ENCODE measurements at regions not wholly inside any gene's neighbourhood (a gene's known extent, or its start where the extent isn't known, plus 50 kb on each side); places are given as distances from the start of the nearest gene placed in this dataset.
"Not testable (repeated sequence)": the region's sequence is repeated elsewhere in the genome, so short reads cannot be mapped to it uniquely, and the experiment has no call there.

DNA sequence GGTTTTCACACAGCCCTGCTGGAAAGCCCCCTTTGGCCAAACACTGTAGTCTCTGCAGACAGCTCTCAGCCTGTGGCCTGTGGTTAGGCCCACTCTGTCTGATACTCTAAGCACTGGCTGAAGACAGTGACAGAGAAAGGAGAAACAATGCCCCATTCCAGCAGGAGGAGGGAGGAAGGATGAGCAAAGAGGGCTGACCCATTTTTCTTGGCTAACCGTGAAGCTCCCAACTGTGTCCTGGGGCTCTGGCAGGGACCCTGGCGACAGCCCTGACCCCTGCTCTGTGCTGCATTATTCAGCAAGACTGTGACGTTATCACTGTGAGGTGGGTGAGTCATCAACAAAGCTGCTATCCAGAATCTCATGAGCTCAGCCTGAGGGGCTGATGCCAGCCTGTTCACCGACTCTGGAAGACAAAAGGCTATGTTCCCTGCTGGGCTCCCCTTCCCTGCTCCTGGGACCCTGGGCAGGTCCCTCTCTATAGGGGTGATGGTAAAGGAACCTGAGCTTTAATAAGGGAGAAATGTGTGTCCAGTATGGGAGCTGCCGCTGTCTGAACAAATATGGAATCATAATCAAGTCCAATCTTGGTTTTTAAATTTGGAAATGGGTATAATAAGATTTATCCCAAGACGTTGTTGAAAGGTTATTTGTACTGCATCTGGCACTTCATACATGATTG lies 107.0 kb downstream of the RHOU start:
- H3K36me3 Mint-ChIP-seq (ENCODE audit: low read depth) = no peaks in the 10 kb centered on the region
- no peaks in the 10 kb centered on the region; the same call in 1 of the 2 replicates for H3K4me1 Mint-ChIP-seq (ENCODE audit: low read depth)
- H3K27me3 Mint-ChIP-seq (ENCODE audit: insufficient read depth) = no peaks in the 10 kb centered on the region
- TF ChIP-seq CTCF (IDR thresholded peaks at IDR 0.05) = no peak
- H3K27ac Mint-ChIP-seq = no peak overlapping the region
- H3K9me3 Mint-ChIP-seq = peaks cover 29% of the 10 kb centered on the region
- H3K4me3 Mint-ChIP-seq = no peak overlapping the region
- DNase-seq = peak; percentile 41

- H3K9me3 Mint-ChIP-seq = peaks cover 12% of the 10 kb centered on the region
- no peak for DNase-seq
- no peak overlapping the region for H3K4me3 Mint-ChIP-seq
- TF ChIP-seq CTCF (IDR thresholded peaks at IDR 0.05) = no peak
- no peaks in the 10 kb centered on the region for H3K36me3 Mint-ChIP-seq (ENCODE audit: low read depth)
- H3K27me3 Mint-ChIP-seq (ENCODE audit: insufficient read depth) = no peaks in the 10 kb centered on the region
- H3K4me1 Mint-ChIP-seq (ENCODE audit: low read depth) = no peaks in the 10 kb centered on the region; the same call in 1 of the 2 replicates
- H3K27ac Mint-ChIP-seq = no peak overlapping the region
These were observed 109.8 kb downstream of the RHOU start for GRCh38 chr1:228845101-228845500.

DNA sequence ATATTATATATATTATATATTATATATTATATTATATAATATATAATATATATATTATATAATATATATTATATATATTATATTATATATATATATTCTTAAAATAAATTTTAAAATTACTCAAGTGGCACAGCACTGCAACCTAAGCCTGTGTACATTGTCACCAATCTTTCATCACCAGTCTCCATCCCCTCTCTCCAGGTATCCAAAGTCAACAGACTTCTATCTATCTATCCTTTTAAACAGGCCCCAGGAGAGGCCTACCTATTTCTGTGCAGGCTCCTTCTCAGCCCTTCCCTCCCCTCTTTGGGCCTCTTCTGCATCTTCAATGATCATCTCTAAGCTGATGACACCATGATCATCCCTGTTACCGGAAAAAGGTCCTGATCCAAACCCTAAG lies 111.7 kb downstream of the RHOU start:
- Mint-ChIP-seq H3K27ac (no peak overlapping the region), H3K4me3 (no peak overlapping the region), H3K36me3 (ENCODE audit: low read depth) (no peaks in the 10 kb centered on the region), H3K4me1 (ENCODE audit: low read depth) (no peaks in the 10 kb centered on the region; the same call in 1 of the 2 replicates), H3K9me3 (peaks cover 12% of the 10 kb centered on the region), H3K27me3 (ENCODE audit: insufficient read depth) (no peaks in the 10 kb centered on the region)
- TF ChIP-seq CTCF (IDR thresholded peaks at IDR 0.05) = no peak
- no peak for DNase-seq

DNA sequence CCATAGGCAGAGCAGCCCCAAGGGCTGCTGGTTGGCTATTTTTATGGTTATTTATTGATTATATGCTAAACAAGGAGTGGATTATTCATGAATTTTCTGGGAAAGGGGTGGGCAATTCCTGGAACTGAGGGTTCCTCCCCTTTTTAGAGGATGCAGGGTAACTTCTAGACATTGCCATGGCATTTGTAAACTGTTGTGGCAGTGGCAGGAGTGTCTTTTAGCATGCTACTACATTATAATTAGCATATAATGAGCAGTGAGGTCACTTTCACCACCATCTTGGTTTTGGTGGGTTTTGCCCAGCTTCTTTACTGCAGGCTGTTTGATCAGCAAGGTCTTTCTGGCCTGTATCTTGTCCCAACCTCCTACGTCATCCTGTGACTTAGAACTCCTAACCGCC lies 112.2 kb downstream of the RHOU start:
- H3K36me3 Mint-ChIP-seq (ENCODE audit: low read depth); H3K27ac Mint-ChIP-seq; H3K4me3 Mint-ChIP-seq; DNase-seq; H3K27me3 Mint-ChIP-seq (ENCODE audit: insufficient read depth); H3K4me1 Mint-ChIP-seq (ENCODE audit: low read depth): not testable (repeated sequence)
- H3K9me3 Mint-ChIP-seq = peaks cover 13% of the 10 kb centered on the region

- Mint-ChIP-seq H3K4me3 (no peak overlapping the region), H3K36me3 (ENCODE audit: low read depth) (no peaks in the 10 kb centered on the region), H3K4me1 (ENCODE audit: low read depth) (no peaks in the 10 kb centered on the region), H3K27ac (no peak overlapping the region), H3K27me3 (ENCODE audit: insufficient read depth) (no peaks in the 10 kb centered on the region), H3K9me3 (peaks cover 7% of the 10 kb centered on the region)
- no peak for TF ChIP-seq CTCF (IDR thresholded peaks at IDR 0.05)
- no peak for DNase-seq
These were observed 113.1 kb downstream of the RHOU start for GRCh38 chr1:228848406-228848805.

DNA sequence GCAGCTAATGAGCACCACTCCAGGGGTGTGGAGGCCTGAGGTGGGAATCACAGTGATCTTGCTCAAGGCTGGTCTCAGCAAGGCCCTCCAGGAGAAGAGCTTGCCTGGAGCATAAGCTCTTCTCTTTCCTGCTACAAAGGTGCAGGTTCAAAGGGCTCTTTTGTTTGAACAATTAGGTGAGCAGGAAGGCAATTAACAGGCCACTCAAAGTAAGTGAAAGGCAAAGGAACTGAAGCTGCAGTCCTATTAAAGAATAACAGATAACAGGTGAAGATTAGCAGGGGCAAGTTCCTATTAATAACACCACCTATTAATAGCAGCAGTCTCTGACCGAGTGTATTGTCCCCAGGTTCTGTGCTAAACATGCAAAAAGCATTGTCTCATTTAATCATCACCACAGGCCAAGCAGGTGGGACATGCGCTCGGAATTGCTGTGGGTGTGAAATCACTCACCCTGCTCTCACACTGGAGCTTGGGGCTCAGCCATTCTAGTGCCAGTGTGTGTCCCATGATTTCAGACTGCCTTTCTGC lies 113.8 kb downstream of the RHOU start:
- H3K4me3 Mint-ChIP-seq = no peak overlapping the region
- H3K9me3 Mint-ChIP-seq = peaks cover 5% of the 10 kb centered on the region
- no peak overlapping the region for H3K27ac Mint-ChIP-seq
- DNase-seq = no peak
- H3K36me3 Mint-ChIP-seq (ENCODE audit: low read depth) = no peaks in the 10 kb centered on the region
- TF ChIP-seq CTCF (IDR thresholded peaks at IDR 0.05) = no peak
- H3K27me3 Mint-ChIP-seq (ENCODE audit: insufficient read depth) = no peaks in the 10 kb centered on the region
- H3K4me1 Mint-ChIP-seq (ENCODE audit: low read depth) = no peaks in the 10 kb centered on the region

All from HFFc6 (cell line).